ENCODE measurements at regions not wholly inside any gene's neighbourhood (a gene's known extent, or its start where the extent isn't known, plus 50 kb on each side); places are given as distances from the start of the nearest gene placed in this dataset.

DNA sequence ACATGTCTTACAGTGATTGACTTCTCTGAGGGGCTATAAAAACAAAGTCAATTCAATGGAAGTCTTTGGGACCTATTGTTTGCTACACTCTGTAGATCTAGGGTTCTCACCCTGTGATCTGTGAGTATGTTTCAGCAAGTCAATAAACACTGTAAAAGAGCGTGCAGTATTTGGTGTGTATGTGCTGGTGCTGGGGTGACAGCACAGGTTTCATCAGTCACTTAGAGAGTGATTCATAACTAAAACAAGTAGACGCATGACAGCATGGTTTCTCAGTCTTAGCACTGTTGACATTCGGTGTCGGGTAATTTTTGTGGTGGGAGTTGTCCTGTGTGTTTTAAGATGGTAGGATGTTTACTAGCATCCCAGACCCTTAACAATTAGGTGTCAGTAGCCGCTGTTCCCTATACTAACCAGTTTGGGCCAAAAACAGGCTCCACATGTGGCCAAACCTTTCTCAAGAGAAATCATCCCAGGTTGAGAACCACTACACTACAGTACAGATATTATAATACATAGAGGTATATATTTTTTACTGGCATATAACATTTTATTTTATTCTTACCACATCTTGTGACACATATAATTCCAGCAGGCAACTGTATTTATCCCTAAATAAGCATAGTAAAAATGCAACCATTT, 411.8 kb downstream of the ARL4A start:
- Histone ChIP-seq H3K4me3 (no peak overlapping the region), H3K27ac (no peak overlapping the region), H3K36me3 (no peaks in the 10 kb centered on the region), H3K9me3 (no peaks in the 10 kb centered on the region), H3K4me1 (no peaks in the 10 kb centered on the region), H3K27me3 (no peaks in the 10 kb centered on the region)
- no peak for ATAC-seq
- no peak for TF ChIP-seq EP300 (IDR thresholded peaks at IDR 0.05)
- no peak for TF ChIP-seq POLR2AphosphoS5 (IDR thresholded peaks at IDR 0.05)
- TF ChIP-seq, protein P1, sequence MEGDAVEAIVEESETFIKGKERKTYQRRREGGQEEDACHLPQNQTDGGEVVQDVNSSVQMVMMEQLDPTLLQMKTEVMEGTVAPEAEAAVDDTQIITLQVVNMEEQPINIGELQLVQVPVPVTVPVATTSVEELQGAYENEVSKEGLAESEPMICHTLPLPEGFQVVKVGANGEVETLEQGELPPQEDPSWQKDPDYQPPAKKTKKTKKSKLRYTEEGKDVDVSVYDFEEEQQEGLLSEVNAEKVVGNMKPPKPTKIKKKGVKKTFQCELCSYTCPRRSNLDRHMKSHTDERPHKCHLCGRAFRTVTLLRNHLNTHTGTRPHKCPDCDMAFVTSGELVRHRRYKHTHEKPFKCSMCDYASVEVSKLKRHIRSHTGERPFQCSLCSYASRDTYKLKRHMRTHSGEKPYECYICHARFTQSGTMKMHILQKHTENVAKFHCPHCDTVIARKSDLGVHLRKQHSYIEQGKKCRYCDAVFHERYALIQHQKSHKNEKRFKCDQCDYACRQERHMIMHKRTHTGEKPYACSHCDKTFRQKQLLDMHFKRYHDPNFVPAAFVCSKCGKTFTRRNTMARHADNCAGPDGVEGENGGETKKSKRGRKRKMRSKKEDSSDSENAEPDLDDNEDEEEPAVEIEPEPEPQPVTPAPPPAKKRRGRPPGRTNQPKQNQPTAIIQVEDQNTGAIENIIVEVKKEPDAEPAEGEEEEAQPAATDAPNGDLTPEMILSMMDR (IDR thresholded peaks at IDR 0.05) = no peak
- TF ChIP-seq POLR2A (IDR thresholded peaks at IDR 0.05) = no peak
- 71 to 79% methylated on average over 3 to 5 of the region's 5 CpGs for WGBS, 2 donors (ENCODE audit: low coverage in 1 of 2)

DNA sequence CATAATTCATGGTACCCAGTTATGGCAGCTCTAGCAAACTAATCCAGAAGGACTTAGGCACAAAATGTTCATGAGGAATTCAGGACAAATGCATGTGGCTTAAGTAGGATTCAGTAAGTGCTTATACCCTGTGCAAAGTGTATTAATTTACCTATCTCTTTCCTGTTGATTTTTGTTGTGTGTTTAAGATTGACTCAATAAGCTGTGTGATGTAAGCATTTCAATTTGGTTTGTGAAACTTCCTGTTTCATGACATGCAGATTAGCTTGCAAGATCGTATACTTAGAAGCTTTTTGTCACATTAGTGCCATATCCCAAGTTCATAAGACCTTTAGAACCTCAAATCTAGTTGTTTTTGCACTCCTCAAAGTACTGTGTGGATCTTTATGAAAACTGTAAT, 416.7 kb downstream of the ARL4A start:
- TF ChIP-seq POLR2A (IDR thresholded peaks at IDR 0.05) = no peak
- Histone ChIP-seq H3K27me3 (no peaks in the 10 kb centered on the region), H3K4me1 (no peaks in the 10 kb centered on the region), H3K27ac (no peak overlapping the region), H3K4me3 (no peak overlapping the region), H3K36me3 (no peaks in the 10 kb centered on the region), H3K9me3 (no peaks in the 10 kb centered on the region)
- WGBS, 2 donors (ENCODE audit: low coverage in 1 of 2) = 75 to 83% methylated on average over 1 of the region's 1 CpG
- no peak for ATAC-seq

DNA sequence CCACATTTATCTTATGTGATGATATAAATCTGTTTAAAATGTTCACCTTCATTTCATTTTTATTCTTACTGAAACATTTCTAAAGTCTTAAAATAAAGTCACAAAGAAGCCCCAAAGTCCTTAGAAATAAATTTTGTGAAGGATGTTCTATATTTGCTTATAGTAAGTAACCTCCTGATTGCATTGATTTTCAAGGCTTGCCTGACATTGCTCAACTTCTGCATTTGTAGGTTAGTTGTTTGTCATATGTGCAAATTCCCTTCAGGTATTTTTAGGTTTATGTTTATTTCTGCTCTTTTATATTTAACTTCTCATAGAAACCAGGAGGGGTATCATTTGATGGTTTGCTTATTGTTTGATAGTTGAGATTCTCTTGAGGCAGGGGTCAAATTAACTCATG, 417.8 kb downstream of the ARL4A start:
- Histone ChIP-seq H3K9me3 (no peaks in the 10 kb centered on the region), H3K27me3 (no peaks in the 10 kb centered on the region), H3K27ac (no peak overlapping the region), H3K4me3 (no peak overlapping the region), H3K36me3 (no peaks in the 10 kb centered on the region), H3K4me1 (no peaks in the 10 kb centered on the region)
- ATAC-seq = no peak
- TF ChIP-seq POLR2A (IDR thresholded peaks at IDR 0.05) (no peak), EP300 (IDR thresholded peaks at IDR 0.05) (no peak), POLR2AphosphoS5 (IDR thresholded peaks at IDR 0.05) (no peak)
- TF ChIP-seq, protein P1 (IDR thresholded peaks at IDR 0.05) = no peak

DNA sequence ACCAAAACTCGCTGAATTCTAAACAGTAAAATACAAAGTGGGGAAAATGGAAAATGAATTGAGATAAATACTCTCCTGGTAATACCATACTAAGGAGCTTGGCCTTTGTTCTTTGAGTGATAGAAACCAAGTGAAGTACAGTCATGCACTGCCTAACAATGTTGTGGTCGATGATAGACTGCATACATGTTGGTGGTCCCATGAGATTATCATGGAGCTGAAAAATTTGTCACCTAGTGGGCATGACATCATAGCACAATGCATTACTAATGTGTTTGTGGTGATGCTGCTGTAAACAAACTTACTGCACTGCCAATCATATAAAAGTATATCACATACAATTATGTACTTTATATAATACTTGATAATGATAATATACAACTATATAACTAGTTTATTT, 419.1 kb downstream of the ARL4A start:
- Histone ChIP-seq H3K36me3 (no peaks in the 10 kb centered on the region), H3K4me3 (no peak overlapping the region), H3K27me3 (no peaks in the 10 kb centered on the region), H3K4me1 (no peaks in the 10 kb centered on the region), H3K27ac (no peak overlapping the region), H3K9me3 (no peaks in the 10 kb centered on the region)
- TF ChIP-seq POLR2A (IDR thresholded peaks at IDR 0.05) (no peak), POLR2AphosphoS5 (IDR thresholded peaks at IDR 0.05) (no peak)
- no peak for ATAC-seq
- WGBS, 2 donors (ENCODE audit: low coverage in 1 of 2) = 92 to 94% methylated on average over 2 of the region's 2 CpGs

DNA sequence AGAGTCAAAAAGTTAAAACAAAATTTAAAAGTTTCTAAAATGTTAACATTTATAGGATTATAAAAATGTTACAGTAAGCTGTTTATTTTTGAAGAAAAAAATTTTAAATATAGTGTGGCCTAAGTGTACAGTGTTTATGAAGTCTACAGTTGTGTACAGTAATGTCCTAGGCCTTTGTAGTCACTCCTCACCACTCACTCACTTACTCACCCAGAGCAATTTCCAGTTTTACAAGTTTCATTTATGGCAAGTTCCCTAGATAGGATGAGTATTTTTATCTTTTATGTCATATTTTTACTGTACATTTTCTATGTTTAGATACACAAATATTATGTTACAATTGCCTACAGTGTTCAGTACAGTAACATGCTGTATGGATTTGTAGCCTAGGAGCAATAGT, 419.9 kb downstream of the ARL4A start:
- no peak for TF ChIP-seq EP300 (IDR thresholded peaks at IDR 0.05)
- TF ChIP-seq, protein P1 (IDR thresholded peaks at IDR 0.05) = no peak
- TF ChIP-seq POLR2A (IDR thresholded peaks at IDR 0.05) = no peak
- no peak for TF ChIP-seq POLR2AphosphoS5 (IDR thresholded peaks at IDR 0.05)
- Histone ChIP-seq H3K36me3 (no peaks in the 10 kb centered on the region), H3K4me3 (no peak overlapping the region), H3K9me3 (no peaks in the 10 kb centered on the region), H3K27me3 (no peaks in the 10 kb centered on the region), H3K4me1 (no peaks in the 10 kb centered on the region), H3K27ac (no peak overlapping the region)
- no peak for ATAC-seq

DNA sequence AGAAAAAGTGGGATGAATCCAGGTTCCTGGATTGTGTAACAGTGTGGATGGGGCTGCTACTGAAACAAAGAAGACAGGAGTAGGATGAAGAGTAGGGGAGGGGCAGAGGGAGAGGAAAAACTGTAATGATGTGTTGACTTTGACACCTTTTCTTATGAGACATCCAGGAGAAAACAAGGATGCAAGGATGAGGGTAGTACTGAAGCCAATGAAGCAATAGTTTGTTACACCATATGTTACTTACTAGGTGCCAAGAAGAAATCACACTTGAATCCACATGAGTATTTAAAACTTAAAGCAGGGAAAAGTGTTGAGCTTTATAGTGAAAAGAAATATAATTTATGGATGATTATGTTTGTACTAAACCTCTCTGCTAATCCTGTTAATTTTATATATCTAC, 420.6 kb downstream of the ARL4A start:
- no peaks in the 10 kb centered on the region for H3K9me3 ChIP-seq
- TF ChIP-seq POLR2AphosphoS5 (IDR thresholded peaks at IDR 0.05) (no peak), EP300 (IDR thresholded peaks at IDR 0.05) (no peak), POLR2A (IDR thresholded peaks at IDR 0.05) (no peak)
- TF ChIP-seq, protein P1 (IDR thresholded peaks at IDR 0.05) = no peak
- no peaks in the 10 kb centered on the region for H3K27me3 ChIP-seq
- H3K36me3 ChIP-seq = no peaks in the 10 kb centered on the region
- no peaks in the 10 kb centered on the region for H3K4me1 ChIP-seq
- no peak for ATAC-seq
- H3K4me3 ChIP-seq = no peak overlapping the region
- no peak overlapping the region for H3K27ac ChIP-seq
